DMS153 treated with DMSO at 0.1 percent for 48 hours (cell line): ENCODE measurements at regions not wholly inside any gene's neighbourhood (a gene's known extent, or its start where the extent isn't known, plus 50 kb on each side); places are given as distances from the start of the nearest gene placed in this dataset.
"Not testable (repeated sequence)": the region's sequence is repeated elsewhere in the genome, so short reads cannot be mapped to it uniquely, and the experiment has no call there.

Source experiments
- DNase-seq: peaks from one replicate; lab custom pipeline; 2025; ENCODE audit not compliant: unreplicated experiment; lab: John Stamatoyannopoulos, UW

DNA sequence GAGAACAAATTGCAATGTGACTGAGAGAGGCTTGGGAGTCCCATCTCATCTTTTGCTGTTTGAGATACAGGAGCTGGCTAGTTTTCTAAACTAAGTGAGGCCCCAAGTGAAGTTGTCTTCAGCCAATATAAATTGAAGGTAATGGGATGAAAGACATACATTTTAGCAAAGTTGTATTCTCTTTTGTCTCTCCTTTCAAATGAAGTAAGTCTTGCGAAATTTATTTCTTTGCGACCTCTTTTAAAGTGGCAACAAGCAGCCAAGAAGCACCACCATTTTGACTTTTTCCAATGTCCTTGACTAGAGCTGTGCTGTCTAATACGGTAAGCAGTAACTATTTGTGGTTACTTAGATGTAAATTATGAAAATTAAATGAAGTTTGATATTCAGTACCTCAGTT is 385.7 kb downstream of the USP25 start:
- no peak for DNase-seq

DNA sequence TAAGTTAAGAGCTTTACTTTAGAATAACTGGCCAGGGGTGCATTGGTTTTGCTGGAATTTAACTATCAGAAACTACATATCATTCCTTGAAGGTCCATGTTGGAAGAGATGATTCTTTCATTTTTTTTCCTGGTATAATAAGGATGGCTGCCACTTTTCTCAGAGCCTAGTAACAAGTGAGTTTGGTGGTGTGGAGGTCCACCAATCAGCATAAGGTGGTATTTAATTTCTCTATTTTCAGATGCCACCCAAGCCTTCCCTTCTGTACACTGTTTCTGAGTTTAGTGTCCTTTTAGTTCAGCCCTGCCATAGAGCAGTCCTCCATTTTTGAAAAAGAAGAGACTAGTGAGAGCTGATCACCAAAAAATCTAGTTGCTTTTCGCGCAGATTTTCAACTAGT is 386.3 kb downstream of the USP25 start:
- DNase-seq, result no peak

DNA sequence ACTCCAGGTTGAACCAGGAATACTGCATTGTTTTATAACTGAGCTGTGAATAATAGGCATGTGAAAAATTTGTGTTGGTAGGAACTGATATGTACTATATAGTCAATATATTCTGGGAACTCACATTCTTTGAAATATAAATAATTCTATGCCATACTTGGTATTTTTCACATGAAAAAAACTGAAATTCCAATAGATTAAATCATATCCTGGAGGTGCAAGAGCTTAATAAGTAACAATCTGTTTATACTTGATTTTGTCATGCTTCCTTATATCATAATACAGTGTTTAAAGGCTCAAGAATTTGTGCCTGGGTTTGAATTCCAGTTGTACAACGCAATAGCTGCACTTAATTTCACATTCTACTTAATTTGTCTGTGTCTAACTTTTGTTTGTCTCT is 387.0 kb downstream of the USP25 start:
- DNase-seq, result no peak

DNA sequence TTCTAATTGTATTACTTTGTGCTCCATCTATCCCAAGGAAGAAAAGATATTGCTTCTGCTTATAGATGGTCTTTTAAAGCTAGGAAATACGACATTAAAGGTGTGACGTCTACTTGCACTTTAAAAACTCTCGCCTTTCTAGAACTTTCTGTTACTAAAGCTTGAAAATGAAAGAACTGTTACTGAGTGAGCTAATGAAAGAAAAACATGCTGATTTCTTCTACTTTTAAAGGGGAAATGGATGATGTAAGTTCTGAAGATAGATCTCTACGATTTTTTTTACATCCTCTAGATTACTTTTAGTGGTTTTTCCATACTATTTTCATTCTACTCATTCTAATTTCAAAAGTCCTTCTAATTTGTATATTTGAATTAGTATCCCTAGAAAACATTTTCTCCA is 387.5 kb downstream of the USP25 start:
- no peak for DNase-seq

DNA sequence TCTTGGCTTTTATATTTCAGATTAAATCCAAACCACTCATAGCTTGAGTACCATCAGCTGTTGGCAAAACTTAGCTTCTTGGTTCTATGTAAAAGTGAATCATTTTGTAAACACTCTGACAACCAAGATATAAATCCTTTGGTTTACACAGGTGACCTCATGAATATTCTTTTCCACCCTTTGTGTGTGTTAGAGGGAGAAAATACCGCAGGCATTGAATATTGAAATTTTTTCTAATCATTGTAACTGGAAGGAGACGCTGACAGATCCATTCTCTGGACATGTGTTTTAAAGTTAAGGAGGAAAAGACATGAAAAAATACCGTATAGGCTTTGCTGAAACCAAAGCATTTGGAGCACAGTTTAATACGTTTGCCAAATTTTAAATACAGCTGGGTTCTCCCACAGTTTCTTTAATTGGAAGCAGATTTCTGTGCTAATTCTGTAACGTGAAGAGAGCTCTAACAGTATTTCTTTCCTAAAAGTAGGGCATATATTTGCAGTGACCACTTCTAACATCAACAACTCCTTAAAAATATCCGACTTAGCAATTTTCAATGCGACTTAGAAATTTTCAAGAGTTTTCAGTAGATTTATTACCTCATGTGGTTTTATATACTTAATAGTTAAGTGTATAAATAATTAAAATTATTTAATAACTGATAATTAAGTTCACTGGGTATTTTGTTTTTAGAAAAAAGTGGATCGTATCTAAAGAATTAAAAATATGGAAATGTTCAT is 388.2 kb downstream of the USP25 start:
- DNase-seq, result no peak

DNA sequence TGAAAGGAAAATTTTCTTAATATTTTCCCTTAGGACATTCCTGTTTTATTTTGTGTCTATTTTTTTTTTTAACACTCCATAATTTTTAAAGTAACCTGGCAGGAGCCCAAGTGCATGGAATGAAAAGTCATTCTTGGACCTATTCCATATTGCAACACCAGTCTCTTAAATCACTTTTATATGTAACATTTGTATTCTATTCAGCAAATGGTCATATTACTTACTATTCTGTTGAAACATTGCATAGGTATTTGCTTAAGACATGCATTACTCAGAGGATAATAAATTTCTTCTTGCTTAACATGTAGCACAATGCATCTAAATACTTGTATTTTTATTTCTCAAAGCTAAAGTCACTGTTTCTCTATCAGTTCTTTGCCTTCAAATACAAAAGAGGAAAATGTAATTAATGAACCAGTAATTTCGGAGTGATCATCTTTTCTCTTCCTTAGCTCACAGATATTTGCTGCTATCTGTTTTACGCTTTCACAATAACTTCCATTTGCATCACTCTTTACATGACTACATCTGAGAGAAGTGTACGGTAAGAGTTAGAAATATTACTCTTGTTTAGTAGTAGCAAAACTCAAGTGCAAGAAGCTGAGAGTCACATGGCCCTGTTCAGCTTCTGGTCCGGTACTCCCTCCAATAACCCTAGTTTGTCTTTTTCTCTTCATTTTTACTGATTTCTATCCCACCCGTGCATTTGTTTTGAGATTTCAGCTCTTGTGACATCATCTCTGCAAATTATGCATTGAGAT is 394.8 kb downstream of the USP25 start:
- DNase-seq, result no peak

DNA sequence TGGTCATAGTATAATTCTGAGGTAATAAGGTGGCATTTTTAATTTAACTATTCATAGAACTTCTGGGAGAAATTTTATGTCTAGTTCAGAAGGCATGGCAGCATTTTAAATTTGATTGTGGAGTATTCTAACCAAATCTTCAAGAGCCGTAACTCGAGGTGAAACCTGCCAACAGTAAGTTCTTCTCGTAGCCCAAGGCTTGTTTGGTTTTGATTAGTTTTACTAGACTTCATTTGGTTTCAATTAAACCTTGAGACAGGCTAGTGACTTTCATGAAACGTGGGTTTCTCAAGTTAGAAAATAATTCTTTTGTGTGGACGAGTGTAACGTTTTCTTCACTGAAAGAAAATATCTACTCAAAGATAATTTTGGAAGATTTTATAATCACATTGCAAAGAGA is 395.5 kb downstream of the USP25 start:
- DNase-seq, result no peak

DNA sequence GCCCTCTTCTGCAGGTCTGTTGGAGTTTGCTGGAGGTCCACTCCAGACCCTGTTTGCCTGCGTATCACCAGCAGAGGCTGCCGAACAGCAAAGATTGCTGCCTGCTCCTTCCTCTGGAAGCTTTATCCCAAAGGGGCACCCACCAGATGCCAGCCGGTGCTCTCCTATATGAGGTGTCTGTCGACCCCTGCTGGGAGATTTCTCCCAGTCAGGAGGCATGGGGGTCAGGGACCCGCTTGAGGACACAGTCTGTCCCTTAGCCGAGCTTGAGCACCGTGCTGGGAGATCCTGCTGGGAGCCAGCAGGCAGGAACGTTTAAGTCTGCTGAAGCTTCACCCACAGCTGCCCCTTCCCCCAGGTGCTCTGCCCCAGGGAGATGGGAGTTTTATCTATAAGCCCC is 402.7 kb downstream of the USP25 start:
- not testable (repeated sequence) for DNase-seq

DNA sequence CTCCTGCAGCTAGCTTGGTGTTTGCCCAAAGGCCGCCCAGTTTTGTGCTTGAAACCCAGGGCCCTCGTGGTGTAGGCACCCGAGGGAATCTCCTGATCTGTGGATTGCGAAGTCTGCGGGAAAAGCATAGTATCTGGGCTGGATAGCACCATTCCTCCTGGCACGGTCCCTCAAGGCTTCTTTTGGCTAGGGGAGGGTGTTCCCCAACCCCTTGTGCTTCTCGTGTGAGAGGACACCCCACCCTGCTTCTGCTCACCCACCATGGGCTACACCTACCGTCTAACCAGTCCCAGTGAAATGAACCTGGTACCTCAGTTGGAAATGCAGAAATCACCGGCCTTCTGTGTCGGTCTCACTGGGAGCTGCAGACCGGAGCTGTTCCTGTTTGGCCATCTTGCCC is 403.5 kb downstream of the USP25 start:
- no peak for DNase-seq

DNA sequence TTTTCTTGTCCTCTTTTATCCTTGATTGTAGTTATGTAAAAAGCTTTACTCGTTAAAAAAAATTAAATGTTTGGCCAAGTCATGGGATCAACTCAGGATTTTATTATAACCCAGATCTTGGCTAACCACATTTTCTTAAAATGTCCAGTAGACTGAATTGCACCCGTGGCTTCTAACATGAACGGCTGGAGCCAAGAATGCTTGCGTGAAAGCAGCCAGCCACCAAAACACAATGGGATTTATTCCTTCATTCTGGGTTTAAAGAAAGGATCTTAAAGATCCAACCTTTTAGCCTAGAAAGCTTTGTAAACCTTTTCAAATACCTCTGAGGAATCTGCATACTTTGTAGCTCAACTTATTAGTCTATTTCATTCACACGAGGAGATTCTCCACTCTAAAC is 404.4 kb downstream of the USP25 start:
- no peak for DNase-seq

DNA sequence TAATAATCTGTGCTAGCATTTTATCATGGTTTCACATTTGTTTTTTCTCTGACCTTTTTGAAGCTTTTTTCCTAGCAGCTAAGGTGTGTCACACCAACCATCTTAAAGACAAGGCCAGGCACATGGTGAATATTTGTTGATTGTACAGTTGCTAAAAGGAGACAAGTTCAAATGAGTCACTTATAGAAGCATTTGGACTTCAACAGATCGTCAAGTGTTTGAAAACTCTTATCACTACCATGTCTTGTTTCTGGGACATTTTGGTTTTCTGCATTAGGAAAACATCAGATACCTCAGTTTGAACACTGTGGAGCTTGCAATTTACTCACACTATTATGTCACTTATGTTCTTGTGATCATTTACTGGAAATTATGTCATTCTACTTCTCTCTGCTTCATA is 407.3 kb downstream of the USP25 start:
- DNase-seq, result no peak

DNA sequence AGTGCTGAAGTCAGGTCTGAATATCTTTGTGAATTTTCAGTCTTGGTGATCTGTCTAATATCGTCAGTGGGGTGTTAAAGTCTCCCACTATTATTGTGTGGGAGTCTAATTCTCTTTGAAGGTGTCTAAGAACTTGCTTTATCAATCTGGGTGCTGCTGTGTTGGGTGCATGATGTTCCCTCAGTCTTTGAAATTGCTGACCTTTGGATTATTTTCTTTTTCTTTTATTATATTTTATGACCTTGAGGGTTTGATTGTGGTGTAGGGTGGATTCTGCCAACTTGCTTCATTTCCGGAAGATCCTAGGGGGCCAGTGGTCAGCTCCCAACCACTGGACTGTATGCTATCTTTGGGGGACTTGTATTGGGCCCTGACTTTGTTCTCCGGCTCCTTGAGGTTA is 415.3 kb downstream of the USP25 start:
- no peak for DNase-seq

DNA sequence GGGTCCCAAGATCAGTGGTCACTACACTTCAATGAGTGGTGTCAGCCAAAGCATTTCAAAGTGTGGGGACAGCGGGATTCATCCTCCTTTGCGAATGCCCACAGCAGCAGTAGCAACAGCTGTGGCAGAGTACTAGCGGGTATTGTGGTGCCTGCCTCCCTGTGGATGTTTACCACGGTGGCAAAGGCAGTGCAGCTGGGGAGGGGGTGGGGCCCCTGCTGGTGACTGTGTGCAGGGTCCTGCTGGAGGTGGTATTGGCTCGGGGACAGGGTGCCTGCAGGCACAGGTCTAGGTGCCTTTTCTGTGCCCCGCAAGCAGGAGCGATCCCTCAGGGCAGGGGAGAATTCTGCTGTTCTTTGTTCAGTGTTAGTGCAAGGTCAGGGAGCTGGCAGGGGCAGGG is 415.7 kb downstream of the USP25 start:
- no peak for DNase-seq

DNA sequence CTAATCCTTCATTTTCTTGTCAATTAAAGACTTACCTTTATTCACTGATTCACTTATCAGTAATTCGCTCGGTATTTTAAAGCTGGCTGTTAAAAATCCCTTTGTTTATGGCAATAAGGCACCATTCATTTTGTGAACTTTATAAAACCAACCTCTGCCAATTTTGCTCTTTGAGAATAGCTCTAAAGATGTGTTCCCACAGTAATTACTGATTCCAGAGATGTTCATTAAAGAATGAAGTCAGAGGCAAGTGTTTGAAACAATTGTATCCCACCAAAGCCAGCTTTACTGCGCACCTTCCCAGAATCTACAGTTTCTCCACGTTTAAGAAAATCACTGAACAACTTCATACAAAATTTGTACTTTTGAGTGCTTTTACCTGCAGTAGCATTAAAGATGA is 424.5 kb downstream of the USP25 start:
- no peak for DNase-seq

DNA sequence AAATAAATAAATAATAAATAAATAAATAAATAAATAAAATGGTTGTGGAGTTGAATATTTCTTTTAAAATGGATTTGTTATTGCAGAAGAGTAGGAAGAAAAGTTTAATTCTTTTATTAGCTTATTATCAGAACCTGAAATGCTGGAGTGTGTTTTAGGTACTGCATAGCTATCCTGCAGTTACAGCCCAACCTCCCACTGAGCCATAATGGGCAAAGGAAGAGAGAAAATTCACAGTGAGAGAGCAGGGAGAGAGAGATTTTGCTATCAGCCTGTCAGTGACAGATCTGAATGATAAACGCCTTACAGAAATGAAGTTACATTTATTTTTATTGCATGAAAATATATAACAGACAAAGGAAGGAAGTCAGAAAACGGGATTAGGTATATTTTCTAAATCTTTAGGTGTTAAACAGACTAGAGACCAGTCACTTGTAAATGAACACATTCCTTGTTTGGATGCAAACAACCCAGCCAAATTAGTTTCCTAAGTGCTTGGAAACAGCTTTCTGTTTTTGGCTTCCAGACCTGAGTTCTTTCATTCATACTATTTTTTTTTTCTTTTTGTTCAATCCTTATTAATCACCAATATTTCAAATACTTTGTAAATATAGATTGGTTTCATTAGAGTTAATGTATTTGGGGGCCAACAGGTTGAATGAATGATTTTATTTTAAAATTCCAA is 425.3 kb downstream of the USP25 start:
- no peak for DNase-seq

DNA sequence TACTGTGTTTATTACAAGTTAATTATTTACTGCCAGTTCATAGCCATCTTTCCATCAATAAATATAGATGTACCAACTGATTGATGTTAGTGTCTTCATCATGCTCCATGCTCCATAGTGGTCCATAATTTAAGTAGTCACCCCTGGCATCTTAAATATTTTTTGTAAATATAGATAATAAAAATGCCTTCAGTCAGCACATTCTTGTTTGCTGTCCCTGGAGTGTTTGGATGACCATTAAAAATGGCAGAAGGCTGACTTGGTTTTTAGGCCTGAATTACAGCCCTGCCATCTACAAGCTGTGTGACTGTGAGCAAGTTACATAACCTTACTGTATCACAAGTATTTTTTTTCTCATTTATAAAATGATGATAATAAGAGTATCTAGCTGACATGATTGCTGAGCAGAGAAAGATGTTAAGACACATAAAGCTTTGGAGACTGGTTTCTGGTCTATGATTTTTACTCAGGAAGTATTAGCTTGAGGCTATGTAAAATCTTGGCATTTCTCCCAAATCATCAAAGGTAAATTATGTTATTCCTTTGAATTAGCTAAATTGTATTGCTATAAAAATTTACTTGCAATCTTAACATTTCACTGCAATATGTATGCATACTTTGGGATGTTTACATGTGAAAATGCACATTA is 427.2 kb downstream of the USP25 start:
- no peak for DNase-seq

DNA sequence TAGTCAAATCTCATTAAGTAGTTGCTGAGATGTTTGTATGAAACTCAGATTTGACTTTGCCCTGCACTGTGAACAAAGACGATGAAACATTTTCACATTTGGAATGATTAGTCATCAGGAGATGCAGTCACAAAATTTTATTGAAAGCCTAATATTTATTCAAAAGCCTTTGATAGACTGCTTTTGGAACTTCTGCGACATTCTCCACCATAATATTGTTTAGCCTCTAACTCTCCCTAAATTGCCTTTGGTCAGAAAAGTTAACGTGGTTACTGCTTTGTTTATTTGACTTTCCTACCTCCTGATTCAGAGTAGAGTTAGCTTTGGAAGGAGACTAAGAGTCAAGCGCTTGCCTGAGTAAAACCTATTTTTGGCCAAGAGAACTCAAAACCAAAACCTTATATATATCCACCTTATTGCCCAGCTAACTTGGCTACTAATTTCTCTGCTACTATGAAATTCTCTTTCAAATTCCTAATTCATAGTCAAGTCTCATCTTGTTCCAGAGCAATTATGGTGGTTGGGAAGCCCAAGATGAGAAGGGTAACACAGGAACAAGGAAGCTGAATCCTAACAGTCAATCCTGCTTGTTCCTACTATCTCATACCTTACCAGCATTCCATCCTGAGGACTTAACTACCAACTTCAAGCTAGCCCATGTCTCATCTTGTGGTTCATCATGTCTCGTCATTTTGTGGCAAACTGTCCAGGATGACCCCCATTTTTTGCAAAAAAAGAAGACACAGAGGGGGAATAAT is 429.6 kb downstream of the USP25 start:
- no peak for DNase-seq

DNA sequence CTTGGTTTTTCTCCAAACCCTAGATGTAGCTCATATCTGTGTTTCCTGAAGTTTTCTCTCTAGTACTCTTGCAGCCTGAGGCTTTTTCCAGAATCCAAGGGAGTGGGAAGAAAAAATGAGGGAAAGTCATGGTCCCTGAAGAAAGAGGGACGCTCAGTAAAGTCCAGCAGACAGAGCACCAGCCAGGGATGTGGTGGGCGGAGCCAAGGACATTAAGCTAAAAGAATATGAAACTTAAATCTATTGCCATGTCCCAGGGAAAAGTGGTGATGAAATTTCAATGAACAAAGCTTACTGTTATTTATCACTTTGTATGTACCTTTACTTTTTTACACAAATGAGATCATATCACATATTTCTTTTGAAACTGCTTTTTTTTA is 430.2 kb downstream of the USP25 start:
- DNase-seq, result no peak

DNA sequence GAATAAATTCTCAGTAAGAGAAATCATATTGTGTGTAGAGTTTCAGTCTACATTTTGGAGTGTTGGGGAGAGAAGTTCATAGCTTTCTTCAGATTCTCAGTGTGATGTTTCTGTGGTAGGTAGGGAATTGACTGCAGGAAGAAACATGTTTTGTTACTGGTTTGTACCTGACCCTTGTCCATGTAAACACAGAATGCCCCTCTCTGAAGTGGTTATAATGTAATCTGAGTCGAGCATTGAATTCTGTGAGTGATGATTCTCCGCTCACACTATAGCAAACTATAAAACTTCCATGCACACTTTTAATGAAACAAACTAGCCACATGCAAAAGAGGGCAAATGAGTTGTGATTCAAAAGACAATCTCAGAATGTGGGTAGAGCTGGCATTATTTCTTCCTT is 433.2 kb downstream of the USP25 start:
- DNase-seq, result no peak

DNA sequence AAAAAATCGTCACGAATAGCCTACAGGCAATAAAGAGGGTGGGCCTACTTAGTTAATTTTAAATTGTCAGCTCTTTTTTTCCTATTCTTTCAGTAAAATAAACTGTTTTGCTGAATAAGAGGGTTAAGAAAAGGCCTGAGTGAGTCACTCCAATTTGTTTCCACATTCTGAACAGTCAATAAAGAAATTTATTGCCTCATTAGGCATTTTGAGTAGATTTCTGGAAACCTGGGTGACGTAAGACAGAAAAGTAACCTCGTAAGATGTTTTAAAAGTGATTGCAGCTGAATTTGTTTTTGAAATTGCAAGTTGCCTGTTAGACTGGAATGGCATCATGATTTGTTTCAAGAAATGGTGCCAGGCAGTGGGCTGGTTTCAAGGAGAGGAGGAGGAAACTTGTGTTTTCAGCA is 439.3 kb downstream of the USP25 start:
- no peak for DNase-seq

DNA sequence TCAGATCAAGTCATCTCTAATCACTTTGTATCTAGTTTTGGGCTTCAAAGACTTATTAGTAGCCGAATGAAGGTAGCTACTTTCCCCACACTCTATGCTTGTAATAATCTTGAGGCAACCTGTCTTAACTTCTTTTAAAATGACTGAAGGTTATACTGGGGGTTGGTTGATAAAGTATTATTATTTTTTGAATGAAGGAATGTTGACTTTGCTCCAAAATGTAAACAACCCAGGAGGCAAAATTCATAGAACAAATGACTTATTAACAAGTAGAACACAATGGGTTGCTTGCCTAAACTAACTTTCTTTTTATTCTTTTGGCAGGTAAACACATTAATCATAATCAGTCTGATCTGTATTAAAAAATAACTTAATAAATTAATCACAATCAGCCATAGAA is 440.0 kb downstream of the USP25 start:
- no peak for DNase-seq
